ENCODE measurements at regions not wholly inside any gene's neighbourhood (a gene's known extent, or its start where the extent isn't known, plus 50 kb on each side); places are given as distances from the start of the nearest gene placed in this dataset.
"Not testable (repeated sequence)": the region's sequence is repeated elsewhere in the genome, so short reads cannot be mapped to it uniquely, and the experiment has no call there.

- no peak for DNase-seq (ENCODE audit: low read depth, low spot score)
Observed at GRCh38 chr16:63850979-63851378, 1270.9 kb downstream of the CDH11 start.

- no peak for DNase-seq (ENCODE audit: low read depth, low spot score)
Observed at GRCh38 chr16:63841271-63841670, 1280.6 kb downstream of the CDH11 start.

- DNase-seq (ENCODE audit: low read depth, low spot score), result no peak
Observed at GRCh38 chr16:63830061-63830460, 1291.8 kb downstream of the CDH11 start.

- DNase-seq (ENCODE audit: low read depth, low spot score), result no peak
Observed at GRCh38 chr16:63822818-63823217, 1299.0 kb downstream of the CDH11 start.

GRCh38 chr16:63816276-63816675 is 1305.6 kb downstream of the CDH11 start:
- no peak for DNase-seq (ENCODE audit: low read depth, low spot score)

DNA sequence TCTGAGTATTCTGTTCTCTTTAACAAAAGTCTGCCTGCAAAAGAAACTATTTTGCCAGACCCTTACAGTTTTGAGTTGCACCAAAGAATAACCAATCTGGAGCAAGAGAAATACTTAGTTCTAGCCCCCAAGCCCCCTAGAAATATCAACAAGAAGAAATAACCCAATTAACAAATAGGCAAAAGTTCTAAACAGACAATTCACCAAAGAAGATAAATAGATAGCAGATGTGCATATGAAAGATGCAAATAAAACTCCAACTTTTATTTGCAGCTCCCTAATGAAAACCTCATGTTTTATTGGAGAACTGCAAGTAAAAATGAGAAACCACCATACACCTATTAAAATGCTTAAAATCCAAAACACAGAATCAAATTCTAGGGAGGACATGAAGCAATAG is 1308.0 kb downstream of the CDH11 start:
- no peak for DNase-seq (ENCODE audit: low read depth, low spot score)

DNA sequence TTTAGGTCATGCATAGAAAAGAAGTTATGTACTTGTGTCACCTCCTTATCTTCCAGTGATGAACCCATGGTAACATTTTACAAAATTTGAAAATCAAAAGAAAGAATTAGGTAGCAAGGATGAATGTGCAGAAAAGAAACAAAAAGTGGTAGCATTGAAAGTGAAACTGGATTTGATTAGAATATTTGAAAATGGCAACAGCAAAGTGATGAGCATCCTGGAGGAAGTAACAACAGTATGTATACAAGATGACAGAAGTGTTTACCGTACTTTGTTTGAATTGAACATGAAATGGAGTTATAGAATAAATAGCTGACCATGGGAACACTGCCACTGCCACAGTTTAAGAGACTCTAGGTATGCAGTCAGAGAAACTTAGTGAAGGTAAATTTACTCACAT is 1313.1 kb downstream of the CDH11 start:
- no peak for DNase-seq (ENCODE audit: low read depth, low spot score)

- no peak for DNase-seq (ENCODE audit: low read depth, low spot score)
Observed at GRCh38 chr16:63806794-63807506, 1314.9 kb downstream of the CDH11 start.

GRCh38 chr16:63804126-63804525 is 1317.7 kb downstream of the CDH11 start:
- DNase-seq (ENCODE audit: low read depth, low spot score), result no peak

DNA sequence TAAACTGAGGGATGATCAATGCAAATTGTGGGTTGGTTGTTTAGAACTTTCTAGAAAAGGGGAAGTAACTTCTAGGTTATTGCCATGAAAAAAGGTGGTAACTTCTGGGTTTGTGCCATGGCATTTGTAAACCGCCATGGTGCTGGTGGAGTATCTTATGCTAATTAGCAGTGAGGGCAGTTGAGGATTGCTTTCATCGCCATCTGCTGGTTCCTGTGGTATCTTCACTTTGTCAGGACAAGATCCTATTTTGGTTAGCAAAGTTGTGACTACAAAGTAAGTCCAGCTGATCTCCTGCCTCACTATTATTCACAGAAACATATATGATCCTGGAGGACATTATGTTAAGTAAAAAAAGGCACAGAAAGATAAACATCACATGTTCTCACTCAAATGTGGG is 1332.3 kb downstream of the CDH11 start:
- DNase-seq (ENCODE audit: low read depth, low spot score), result no peak

DNA sequence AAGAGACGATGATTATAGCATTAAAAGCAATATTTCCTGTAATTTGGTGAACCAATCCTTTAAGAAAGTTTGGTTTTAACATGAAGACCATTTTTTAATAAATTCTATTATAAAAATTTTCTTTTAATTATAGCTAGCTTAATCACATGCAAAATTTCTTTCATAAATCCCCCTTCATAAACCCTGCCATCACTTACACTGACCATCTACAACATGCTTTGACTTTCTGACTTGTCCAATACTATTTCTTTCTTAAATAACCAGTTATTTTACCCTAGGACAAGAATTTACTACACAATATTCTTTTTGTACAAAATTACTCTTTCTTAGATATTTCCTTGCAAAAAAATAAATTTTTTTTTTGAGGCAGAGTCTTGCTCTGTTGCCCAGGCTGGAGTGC is 1334.8 kb downstream of the CDH11 start:
- no peak for DNase-seq (ENCODE audit: low read depth, low spot score)

DNA sequence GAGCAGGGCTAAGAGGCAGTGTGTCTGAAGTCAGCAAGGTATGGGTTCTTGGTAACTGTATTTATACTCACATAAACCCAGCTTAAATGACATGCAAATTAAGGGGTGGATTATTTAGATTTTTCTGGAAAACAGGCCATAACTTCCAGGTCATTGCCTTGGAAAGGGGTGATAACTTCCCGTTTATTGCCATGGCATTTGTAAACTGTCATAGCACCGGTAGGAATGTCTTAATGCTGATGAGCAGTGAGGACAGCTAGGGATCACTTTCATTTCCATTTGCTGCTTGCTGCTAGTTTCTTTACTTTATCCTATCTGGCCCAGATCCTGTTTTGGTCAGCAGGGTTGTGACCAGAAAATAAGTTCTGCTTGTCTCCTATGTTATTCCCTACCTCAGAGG is 1336.7 kb downstream of the CDH11 start:
- DNase-seq (ENCODE audit: low read depth, low spot score), result no peak

GRCh38 chr16:63776437-63776836 is 1345.4 kb downstream of the CDH11 start:
- DNase-seq (ENCODE audit: low read depth, low spot score), result no peak

GRCh38 chr16:63776034-63776433 is 1345.8 kb downstream of the CDH11 start:
- DNase-seq (ENCODE audit: low read depth, low spot score), result no peak

- no peak for DNase-seq (ENCODE audit: low read depth, low spot score)
Observed at GRCh38 chr16:63774302-63774701, 1347.6 kb downstream of the CDH11 start.

DNA sequence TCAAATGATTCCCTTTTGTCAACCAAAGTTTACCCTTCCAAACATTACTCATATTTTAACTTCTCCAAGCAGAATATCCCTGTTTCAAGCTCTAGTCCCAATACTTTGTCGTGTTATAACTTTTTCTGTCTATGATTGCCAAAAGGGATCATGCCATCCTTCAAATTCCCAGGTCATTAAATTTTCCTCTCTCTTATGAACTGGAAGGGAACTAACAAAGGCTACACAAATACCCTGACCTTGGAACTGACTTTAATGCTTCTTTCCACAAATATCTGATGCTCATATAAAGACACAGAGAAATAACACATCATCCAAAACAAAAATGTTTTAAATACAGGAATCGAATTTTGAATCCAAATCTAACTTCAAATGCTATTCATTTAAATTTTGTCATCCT is 1352.7 kb downstream of the CDH11 start:
- no peak for DNase-seq (ENCODE audit: low read depth, low spot score)

DNA sequence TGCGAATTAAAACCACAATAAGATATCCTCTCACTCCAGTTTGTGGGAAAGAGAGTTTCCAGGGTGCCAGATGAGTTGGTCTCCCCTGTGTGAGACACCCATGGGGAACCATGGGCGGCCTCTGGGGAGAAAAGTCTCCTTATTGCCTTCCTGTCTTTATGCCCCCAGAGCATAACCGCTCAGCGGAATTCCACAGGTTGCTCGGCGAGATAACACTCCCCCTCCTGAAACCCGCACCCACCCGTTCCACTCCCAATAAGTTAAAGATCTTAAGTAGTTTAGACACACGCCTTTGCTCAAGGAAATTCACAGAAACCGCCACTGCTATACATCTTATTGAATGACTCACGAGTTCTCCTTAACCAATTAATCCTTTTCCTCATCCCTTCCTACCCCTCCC is 1361.6 kb downstream of the CDH11 start:
- not testable (repeated sequence) for DNase-seq (ENCODE audit: low read depth, low spot score)

DNA sequence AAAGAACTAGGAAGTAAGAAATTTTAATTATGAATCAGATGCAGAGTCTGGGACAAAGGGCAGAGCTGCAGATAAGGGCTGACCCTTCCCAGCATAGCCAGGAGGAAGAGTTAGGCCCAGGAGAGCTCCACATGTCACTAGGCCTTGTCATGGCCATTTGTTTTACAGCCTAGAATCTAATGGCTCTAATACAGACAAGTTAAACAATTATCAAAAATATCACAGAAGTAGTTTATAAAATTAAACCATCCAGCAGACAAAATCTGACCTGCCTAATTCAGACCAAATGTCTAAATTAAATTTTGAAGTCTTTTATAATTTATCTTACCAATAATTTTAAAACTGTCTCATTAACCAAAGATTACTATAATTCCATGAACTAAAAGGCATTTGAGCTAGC is 1369.5 kb downstream of the CDH11 start:
- no peak for DNase-seq (ENCODE audit: low read depth, low spot score)

DNA sequence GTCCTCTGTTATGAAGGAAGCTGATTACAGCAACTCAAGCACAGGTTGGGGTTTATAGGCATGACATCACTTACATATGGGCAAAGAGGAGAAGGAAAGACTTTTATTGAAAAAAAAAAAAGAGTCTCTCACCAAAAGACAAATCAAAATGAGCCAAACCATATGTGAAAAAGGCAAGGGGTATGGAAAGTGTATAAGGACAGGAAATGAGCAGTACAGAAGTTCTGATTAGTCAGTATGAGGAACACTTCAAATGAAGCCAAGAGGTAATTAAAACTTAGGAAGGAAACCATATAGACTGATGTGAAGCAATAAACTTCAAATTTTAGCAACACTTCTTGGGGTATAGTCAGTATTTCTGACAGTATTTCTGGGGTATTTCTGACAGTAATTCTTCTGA is 1372.6 kb downstream of the CDH11 start:
- no peak for DNase-seq (ENCODE audit: low read depth, low spot score)

- no peak for DNase-seq (ENCODE audit: low read depth, low spot score)
Observed at GRCh38 chr16:63745456-63745855, 1376.4 kb downstream of the CDH11 start.

- no peak for DNase-seq (ENCODE audit: low read depth, low spot score)
Observed at GRCh38 chr16:63744077-63744874, 1377.6 kb downstream of the CDH11 start.

DNA sequence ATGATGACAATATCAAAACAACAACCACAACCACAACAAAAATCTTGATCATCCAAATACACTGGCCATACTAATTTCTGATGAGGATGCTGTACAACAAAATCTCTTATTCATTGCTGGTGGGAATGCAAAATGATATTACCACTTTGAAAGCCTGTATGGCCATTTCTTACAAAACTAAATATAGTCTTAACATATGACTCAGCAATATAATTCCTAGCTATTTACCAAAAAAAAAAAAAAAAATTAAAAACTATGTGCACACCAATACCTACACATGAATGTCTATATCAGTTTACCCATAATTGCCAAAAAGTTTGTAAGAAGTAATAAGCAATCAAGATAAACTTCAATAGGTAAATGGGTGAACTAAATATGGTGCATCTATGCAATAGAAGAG is 1379.7 kb downstream of the CDH11 start:
- DNase-seq (ENCODE audit: low read depth, low spot score), result no peak

DNA sequence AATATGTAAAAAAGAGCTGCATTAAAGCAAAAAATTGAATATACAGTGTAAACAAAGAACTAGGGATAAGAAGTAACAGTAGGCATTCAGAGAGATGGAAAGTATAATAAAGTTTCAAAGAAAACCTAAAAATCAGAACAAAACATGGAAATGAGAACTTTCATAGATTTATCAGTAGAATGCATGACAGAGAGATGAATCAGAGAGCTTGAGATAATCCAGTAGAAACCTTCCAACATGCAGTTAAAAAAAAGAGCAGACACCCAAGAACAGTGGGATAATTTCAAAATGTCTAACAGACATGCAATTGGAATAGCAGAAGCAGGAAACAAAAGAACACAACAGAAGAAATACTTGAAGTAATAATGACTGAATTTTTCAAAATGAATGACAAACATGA is 1384.2 kb downstream of the CDH11 start:
- DNase-seq (ENCODE audit: low read depth, low spot score), result no peak
